NCI-H446 (cell line): ENCODE measurements at regions not wholly inside any gene's neighbourhood (a gene's known extent, or its start where the extent isn't known, plus 50 kb on each side); places are given as distances from the start of the nearest gene placed in this dataset.
"Not testable (repeated sequence)": the region's sequence is repeated elsewhere in the genome, so short reads cannot be mapped to it uniquely, and the experiment has no call there.

Experiments
- DNase-seq, 2 experiments: peaks; one replicate each; lab custom pipeline; 2025; lab: John Stamatoyannopoulos, UW

- DNase-seq: no peak
Observed at GRCh38 chr4:71081192-71081591, 87.7 kb downstream of the DCK start.

GRCh38 chr4:71093745-71094144 lies 100.3 kb downstream of the DCK start:
- DNase-seq: no peak

- DNase-seq: no peak
Observed at GRCh38 chr4:71094201-71094600, 100.8 kb downstream of the DCK start.

GRCh38 chr4:71095141-71095540 lies 101.7 kb downstream of the DCK start:
- DNase-seq: no peak

GRCh38 chr4:71095545-71095944 lies 102.1 kb downstream of the DCK start:
- DNase-seq: no peak

- DNase-seq: no peak
Observed at GRCh38 chr4:71107726-71108125, 114.3 kb downstream of the DCK start.

- no peak for DNase-seq
Observed at GRCh38 chr4:71110499-71110898, 117.0 kb downstream of the DCK start.

GRCh38 chr4:71111133-71111532 lies 117.7 kb downstream of the DCK start:
- not testable (repeated sequence) for DNase-seq

GRCh38 chr4:71113294-71113693 lies 119.8 kb downstream of the DCK start:
- no peak for DNase-seq

GRCh38 chr4:71120831-71121524 lies 127.5 kb downstream of the DCK start:
- no peak for DNase-seq

- no peak for DNase-seq
Observed at GRCh38 chr4:71123951-71124350, 130.5 kb downstream of the DCK start.

- no peak for DNase-seq
Observed at GRCh38 chr4:71125137-71125536, 131.7 kb downstream of the DCK start.

- DNase-seq: no peak
Observed at GRCh38 chr4:71126719-71127118, 133.3 kb downstream of the DCK start.

GRCh38 chr4:71130827-71131603 lies 137.6 kb downstream of the DCK start:
- DNase-seq: peak in 1 of 2 experiments; percentile 9

GRCh38 chr4:71132486-71132885 lies 139.0 kb downstream of the DCK start:
- no peak for DNase-seq

- peak in 1 of 2 experiments; percentile 0 for DNase-seq
Observed at GRCh38 chr4:71133491-71133890, 140.0 kb downstream of the DCK start.

- DNase-seq: no peak
Observed at GRCh38 chr4:71136071-71136470, 142.6 kb downstream of the DCK start.

- DNase-seq: no peak
Observed at GRCh38 chr4:71138007-71138615, 144.7 kb downstream of the DCK start.

- no peak for DNase-seq
Observed at GRCh38 chr4:71140563-71140962, 147.1 kb downstream of the DCK start.

- DNase-seq: no peak
Observed at GRCh38 chr4:71141125-71141524, 147.7 kb downstream of the DCK start.

- DNase-seq: no peak
Observed at GRCh38 chr4:71147261-71147660, 153.8 kb downstream of the DCK start.

- DNase-seq: no peak
Observed at GRCh38 chr4:71148545-71148944, 155.1 kb downstream of the DCK start.

GRCh38 chr4:71151054-71151453 lies 157.6 kb downstream of the DCK start:
- no peak for DNase-seq
